Spleen (tissue), 7 donors: ENCODE measurements at regions not wholly inside any gene's neighbourhood (a gene's known extent, or its start where the extent isn't known, plus 50 kb on each side); places are given as distances from the start of the nearest gene placed in this dataset.

Source experiments
- POLR2A ChIP-seq, 3 donors: fragments of 450-650 bp; IDR thresholded peaks; one replicate each; pipeline ENCODE4 v1.5.1; 2017; ENCODE audit warnings: antibody characterized with exemption in 3 of 3, mild to moderate bottlenecking in 1 of 3
- TF ChIP-seq, protein P1 (sequence below), 11 experiments: fragments of 200-600 bp in 7 of 11; fragments of 450-650 bp in 4 of 11; sonication (generic) in 4 of 11; IDR thresholded peaks in 8 of 11; conservative IDR thresholded peaks in 3 of 11; 1 replicate in 7 of 11; 2 replicates in 4 of 11; pipeline versions ENCODE4 v1.4.0 to v1.8.0; 2016 to 2021; ENCODE audit warnings: antibody characterized with exemption in 11 of 11, inconsistent platforms in 4 of 11, mild to moderate bottlenecking in 1 of 11
- donor health status: DM: no; HTN: no; CAD: no; lungs with moderate emphysema.
- donor health status: DM: no; HTN: no; CAD: no.
- donor health status: DM: no; HTN: no; CAD: no.

DNA sequence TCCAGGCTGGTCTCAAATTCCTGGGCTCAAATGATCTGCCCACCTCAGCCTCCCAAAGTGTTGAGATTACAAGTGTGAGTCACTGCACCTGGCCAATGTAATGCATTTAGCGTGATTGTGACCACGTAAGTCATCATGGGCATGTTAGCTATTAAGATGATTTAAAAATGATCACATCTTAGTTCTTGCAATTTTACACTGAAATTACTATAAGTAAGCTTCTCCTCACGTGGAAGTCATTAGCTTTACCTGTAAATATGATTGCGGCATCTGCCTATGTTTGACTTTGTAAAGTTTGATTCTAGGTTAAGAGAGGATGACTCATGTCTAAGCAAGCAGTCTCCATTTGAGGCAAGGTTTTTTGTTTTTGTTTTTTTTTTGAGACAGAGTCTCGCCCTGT is 85.5 kb downstream of the PMAIP1 start:
- TF ChIP-seq, protein P1, sequence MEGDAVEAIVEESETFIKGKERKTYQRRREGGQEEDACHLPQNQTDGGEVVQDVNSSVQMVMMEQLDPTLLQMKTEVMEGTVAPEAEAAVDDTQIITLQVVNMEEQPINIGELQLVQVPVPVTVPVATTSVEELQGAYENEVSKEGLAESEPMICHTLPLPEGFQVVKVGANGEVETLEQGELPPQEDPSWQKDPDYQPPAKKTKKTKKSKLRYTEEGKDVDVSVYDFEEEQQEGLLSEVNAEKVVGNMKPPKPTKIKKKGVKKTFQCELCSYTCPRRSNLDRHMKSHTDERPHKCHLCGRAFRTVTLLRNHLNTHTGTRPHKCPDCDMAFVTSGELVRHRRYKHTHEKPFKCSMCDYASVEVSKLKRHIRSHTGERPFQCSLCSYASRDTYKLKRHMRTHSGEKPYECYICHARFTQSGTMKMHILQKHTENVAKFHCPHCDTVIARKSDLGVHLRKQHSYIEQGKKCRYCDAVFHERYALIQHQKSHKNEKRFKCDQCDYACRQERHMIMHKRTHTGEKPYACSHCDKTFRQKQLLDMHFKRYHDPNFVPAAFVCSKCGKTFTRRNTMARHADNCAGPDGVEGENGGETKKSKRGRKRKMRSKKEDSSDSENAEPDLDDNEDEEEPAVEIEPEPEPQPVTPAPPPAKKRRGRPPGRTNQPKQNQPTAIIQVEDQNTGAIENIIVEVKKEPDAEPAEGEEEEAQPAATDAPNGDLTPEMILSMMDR (IDR thresholded peaks at IDR 0.05 in 8 of 11, conservative IDR thresholded peaks at IDR 0.05 in 3 of 11): no peak
- TF ChIP-seq POLR2A (IDR thresholded peaks at IDR 0.05): no peak
